Ovary (tissue), 7 donors: ENCODE measurements at regions not wholly inside any gene's neighbourhood (a gene's known extent, or its start where the extent isn't known, plus 50 kb on each side); places are given as distances from the start of the nearest gene placed in this dataset.
"Not testable (repeated sequence)": the region's sequence is repeated elsewhere in the genome, so short reads cannot be mapped to it uniquely, and the experiment has no call there.

Experiments
- DNase-seq, 5 donors: peaks; one replicate each; pipeline ENCODE4 v3.0.0-alpha.2; 2019 to 2020
- H3K27ac ChIP-seq, 2 donors: fragments of 200-600 bp; one replicate each; pipeline versions ENCODE4 v1.5.1 to v1.8.0; 2019 to 2022
- H3K27me3 ChIP-seq: fragments of 200-600 bp; one replicate; pipeline ENCODE4 v1.8.0; 2022
- H3K36me3 ChIP-seq: fragments of 200-600 bp; sonication (generic); one replicate; pipeline ENCODE4 v1.5.1; 2019
- H3K4me1 ChIP-seq: one replicate; pipeline ENCODE4 v1.8.1; 2013; ENCODE audit warnings: mild to moderate bottlenecking, moderate library complexity; ENCODE audit not compliant: insufficient read depth
- H3K4me3 ChIP-seq: fragments of 200-600 bp; sonication (generic); one replicate; pipeline ENCODE4 v1.5.1; 2017
- H3K9me3 ChIP-seq, 2 donors: fragments of 200-600 bp in 1 of 2; sonication (generic) in 1 of 2; one replicate each; pipeline versions ENCODE4 v1.5.1 to v1.8.1; 2013 to 2019; ENCODE audit warnings: mild to moderate bottlenecking in 1 of 2, moderate library complexity in 1 of 2
- EP300 ChIP-seq: sonication (generic); formaldehyde crosslinking; IDR thresholded peaks from one replicate; pipeline ENCODE4 v1.6.1; 2017; ENCODE audit warnings: antibody characterized with exemption
- POLR2A ChIP-seq: fragments of 450-650 bp; IDR thresholded peaks from one replicate; pipeline ENCODE4 v1.6.1; 2017; ENCODE audit warnings: antibody characterized with exemption, mild to moderate bottlenecking, moderate library complexity
- WGBS, 3 donors: extraction: QIAGEN DNeasy Blood & Tissue Kit in 1 of 3; methylation state at CpG; one replicate each; pipeline versions ENCODE4 v1.1.5 to v1.1.7; 2013 to 2017; 5-methylcytosine and 5-hydroxymethylcytosine counted together
- intact Hi-C, 4 donors: fragments of 100-400 bp; cut with DNase I; formaldehyde crosslinking; loops; one replicate each; pipeline versions ENCODE4 v1.11.0 to v1.15.1; 2022 to 2023
- TF ChIP-seq, protein P1 (sequence below), 3 donors: fragments of 450-650 bp in 2 of 3; fragments of 200-600 bp in 1 of 3; IDR thresholded peaks; one replicate each; pipeline versions ENCODE4 v1.5.1 to v1.8.0; 2016 to 2022; ENCODE audit warnings: antibody characterized with exemption in 3 of 3, mild to moderate bottlenecking in 1 of 3
- donor health status: DM: no; HTN: no; CAD: no; lungs with moderate emphysema.
- donor health status: DM: no; HTN: no; CAD: no.
- donor health status: Bipolar disorder and iron deficiency.
- donor health status: DM: no; HTN: no; CAD: no.
- donor health status: DM: yes; HTN: yes; CAD: no.

DNA sequence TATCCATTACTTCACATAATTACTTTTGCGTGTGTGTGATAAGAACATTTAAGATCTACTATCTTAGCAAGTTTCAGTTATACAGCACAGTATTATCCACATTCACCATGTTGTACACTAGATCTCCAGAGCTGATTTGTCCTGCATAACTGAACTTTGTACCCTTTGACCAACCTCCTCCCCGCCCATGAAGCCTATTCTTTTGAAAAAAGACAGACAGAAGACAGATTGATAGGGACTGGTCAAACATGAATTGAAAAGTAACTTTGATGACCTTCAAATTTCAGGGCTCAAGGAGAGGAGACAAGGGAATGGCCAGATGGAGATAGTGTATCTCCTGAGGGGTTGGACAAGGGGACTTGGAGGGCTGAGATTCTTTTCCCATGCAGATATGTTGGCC lies 96.3 kb downstream of the CMC2 start:
- 86 to 91% (median 88%) methylated on average over 2 of the region's 2 CpGs for WGBS, 3 donors
- H3K4me1 ChIP-seq = no peaks in the 10 kb centered on the region
- intact Hi-C loops = no loop called here
- H3K27ac ChIP-seq = no peak overlapping the region
- H3K27me3 ChIP-seq = no peaks in the 10 kb centered on the region
- H3K9me3 ChIP-seq = no peaks in the 10 kb centered on the region
- no peak for DNase-seq
- H3K36me3 ChIP-seq = no peaks in the 10 kb centered on the region
- TF ChIP-seq POLR2A (no peak), EP300 (no peak)
- TF ChIP-seq, protein P1, sequence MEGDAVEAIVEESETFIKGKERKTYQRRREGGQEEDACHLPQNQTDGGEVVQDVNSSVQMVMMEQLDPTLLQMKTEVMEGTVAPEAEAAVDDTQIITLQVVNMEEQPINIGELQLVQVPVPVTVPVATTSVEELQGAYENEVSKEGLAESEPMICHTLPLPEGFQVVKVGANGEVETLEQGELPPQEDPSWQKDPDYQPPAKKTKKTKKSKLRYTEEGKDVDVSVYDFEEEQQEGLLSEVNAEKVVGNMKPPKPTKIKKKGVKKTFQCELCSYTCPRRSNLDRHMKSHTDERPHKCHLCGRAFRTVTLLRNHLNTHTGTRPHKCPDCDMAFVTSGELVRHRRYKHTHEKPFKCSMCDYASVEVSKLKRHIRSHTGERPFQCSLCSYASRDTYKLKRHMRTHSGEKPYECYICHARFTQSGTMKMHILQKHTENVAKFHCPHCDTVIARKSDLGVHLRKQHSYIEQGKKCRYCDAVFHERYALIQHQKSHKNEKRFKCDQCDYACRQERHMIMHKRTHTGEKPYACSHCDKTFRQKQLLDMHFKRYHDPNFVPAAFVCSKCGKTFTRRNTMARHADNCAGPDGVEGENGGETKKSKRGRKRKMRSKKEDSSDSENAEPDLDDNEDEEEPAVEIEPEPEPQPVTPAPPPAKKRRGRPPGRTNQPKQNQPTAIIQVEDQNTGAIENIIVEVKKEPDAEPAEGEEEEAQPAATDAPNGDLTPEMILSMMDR (IDR thresholded peaks at IDR 0.05) = no peak
- no peak overlapping the region for H3K4me3 ChIP-seq

GRCh38 chr16:80909720-80910119 lies 97.0 kb downstream of the CMC2 start:
- intact Hi-C loops = no loop called here
- Histone ChIP-seq H3K27ac (no peak overlapping the region), H3K36me3 (no peaks in the 10 kb centered on the region), H3K4me1 (no peaks in the 10 kb centered on the region), H3K4me3 (no peak overlapping the region), H3K9me3 (no peaks in the 10 kb centered on the region), H3K27me3 (no peaks in the 10 kb centered on the region)
- 37 to 50% (median 46%) methylated on average over 3 of the region's 3 CpGs for WGBS, 3 donors
- no peak for DNase-seq
- no peak for TF ChIP-seq POLR2A
- TF ChIP-seq, protein P1 (IDR thresholded peaks at IDR 0.05) = no peak

DNA sequence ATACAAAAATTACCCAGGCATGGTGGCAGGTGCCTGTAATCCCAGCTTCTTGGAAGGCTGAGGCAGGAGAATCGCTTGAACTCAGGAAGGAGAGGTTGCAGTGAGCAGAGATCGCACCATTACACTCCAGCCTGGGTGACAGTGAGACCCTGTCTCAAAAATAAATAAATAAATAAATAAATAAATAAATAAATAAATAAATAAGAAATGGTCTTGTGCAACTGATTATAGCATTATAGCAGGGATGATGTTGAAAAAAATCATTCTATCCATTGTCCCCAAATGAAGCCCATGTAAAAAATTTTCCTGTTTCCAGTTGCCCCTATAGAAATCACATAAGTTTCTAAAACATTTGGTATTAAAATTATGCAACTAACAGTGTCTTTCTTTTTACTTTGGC lies 100.5 kb downstream of the CMC2 start:
- H3K36me3 ChIP-seq, H3K27ac ChIP-seq, intact Hi-C loops, DNase-seq, H3K4me1 ChIP-seq, H3K4me3 ChIP-seq, H3K27me3 ChIP-seq, H3K9me3 ChIP-seq: not testable (repeated sequence)
- 94 to 100% (median 96%) methylated on average over 2 of the region's 2 CpGs for WGBS, 3 donors

- WGBS, 3 donors = 80 to 89% (median 87%) methylated on average over 5 of the region's 5 CpGs
- Histone ChIP-seq H3K4me3 (no peak overlapping the region), H3K4me1 (peaks cover 7% of the 10 kb centered on the region), H3K9me3 (no peaks in the 10 kb centered on the region), H3K27ac (no peak overlapping the region), H3K27me3 (no peaks in the 10 kb centered on the region), H3K36me3 (no peaks in the 10 kb centered on the region)
- no peak for DNase-seq
- no peak for TF ChIP-seq POLR2A
- TF ChIP-seq, protein P1 (IDR thresholded peaks at IDR 0.05) = no peak
- TF ChIP-seq EP300 = no peak
- intact Hi-C loops = no loop called here
Measured at GRCh38 chr16:80903616-80904015, 99.2 kb upstream of the CDYL2 start.

GRCh38 chr16:80902306-80903110 lies 98.1 kb upstream of the CDYL2 start:
- no peak overlapping the region for H3K4me3 ChIP-seq
- WGBS, 3 donors = 84 to 85% (median 85%) methylated on average over 15 of the region's 15 CpGs
- H3K9me3 ChIP-seq = no peaks in the 10 kb centered on the region
- TF ChIP-seq EP300 = no peak
- H3K4me1 ChIP-seq = peaks cover 7% of the 10 kb centered on the region
- H3K27ac ChIP-seq = no peak overlapping the region
- intact Hi-C loops = no loop called here
- H3K36me3 ChIP-seq = no peaks in the 10 kb centered on the region
- H3K27me3 ChIP-seq = no peaks in the 10 kb centered on the region
- DNase-seq = no peak
